Neural progenitor cell (in vitro differentiated cells): ENCODE measurements at regions not wholly inside any gene's neighbourhood (a gene's known extent, or its start where the extent isn't known, plus 50 kb on each side); places are given as distances from the start of the nearest gene placed in this dataset.

ENCODE experiments used
- DNase-seq: peaks from one replicate; pipeline ENCODE4 v3.0.0-alpha.2; 2016; ENCODE audit warnings: low spot score
- H2AFZ ChIP-seq: fragments of 200-600 bp; sonication (generic); replicated peaks from 2 replicates; pipeline ENCODE4 v1.6.1; 2016; ENCODE audit warnings: antibody characterized with exemption
- H3F3A ChIP-seq: fragments of 200-600 bp; sonication (generic); 2 replicates; pipeline ENCODE4 v1.6.1; 2016; ENCODE audit warnings: antibody characterized with exemption, low read depth
- H3K27ac ChIP-seq: fragments of 200-600 bp; sonication (generic); 2 replicates; pipeline ENCODE4 v1.5.1; 2016; ENCODE audit warnings: mild to moderate bottlenecking
- H3K27me3 ChIP-seq: fragments of 200-600 bp; sonication (generic); 2 replicates; pipeline ENCODE4 v1.6.1; 2016; ENCODE audit warnings: mild to moderate bottlenecking, moderate library complexity
- H3K36me3 ChIP-seq: fragments of 200-600 bp; sonication (generic); 2 replicates; pipeline ENCODE4 v1.5.1; 2016
- H3K4me1 ChIP-seq: fragments of 200-600 bp; sonication (generic); 2 replicates; pipeline ENCODE4 v1.6.1; 2016; ENCODE audit warnings: mixed run types
- H3K4me2 ChIP-seq: fragments of 200-600 bp; sonication (generic); 2 replicates; pipeline ENCODE4 v1.6.1; 2016
- H3K4me3 ChIP-seq: fragments of 200-600 bp; sonication (generic); 2 replicates; pipeline ENCODE4 v1.5.1; 2016
- H3K79me2 ChIP-seq: fragments of 200-600 bp; sonication (generic); 2 replicates; pipeline ENCODE4 v1.6.1; 2016; ENCODE audit warnings: low read depth
- H3K9ac ChIP-seq: fragments of 200-600 bp; sonication (generic); 2 replicates; pipeline ENCODE4 v1.6.1; 2016
- H3K9me3 ChIP-seq: fragments of 200-600 bp; sonication (generic); 2 replicates; pipeline ENCODE4 v1.5.1; 2016; ENCODE audit warnings: low read depth
- H4K20me1 ChIP-seq: fragments of 200-600 bp; sonication (generic); 2 replicates; pipeline ENCODE4 v1.6.1; 2016; ENCODE audit warnings: low read depth
- H3K27ac Mint-ChIP-seq: 3 replicates; pipeline ENCODE4 v1.8.0; 2021; ENCODE audit warnings: mixed read lengths
- H3K27me3 Mint-ChIP-seq: 2 replicates; pipeline ENCODE4 v1.8.0; 2022; ENCODE audit warnings: low read depth, mild to moderate bottlenecking, inconsistent platforms, moderate library complexity, mixed read lengths; ENCODE audit not compliant: insufficient read depth
- H3K36me3 Mint-ChIP-seq: 3 replicates; pipeline ENCODE4 v1.8.0; 2021; ENCODE audit warnings: mixed read lengths
- H3K4me1 Mint-ChIP-seq: 3 replicates; pipeline ENCODE4 v1.8.0; 2021; ENCODE audit warnings: mixed read lengths
- H3K4me3 Mint-ChIP-seq: 3 replicates; pipeline ENCODE4 v1.8.0; 2021; ENCODE audit warnings: mild to moderate bottlenecking, moderate library complexity, mixed read lengths
- H3K9me3 Mint-ChIP-seq: 3 replicates; pipeline ENCODE4 v1.8.0; 2020; ENCODE audit warnings: mixed read lengths
- EZH2 ChIP-seq: fragments of 200-600 bp; sonication (generic); IDR thresholded peaks from 2 replicates; pipeline ENCODE4 v1.6.1; 2017; ENCODE audit warnings: antibody characterized with exemption, mild to moderate bottlenecking, moderate library complexity
- EZH2phosphoT487 ChIP-seq: fragments of 200-600 bp; sonication (generic); IDR thresholded peaks from 2 replicates; pipeline ENCODE4 v1.6.1; 2017; ENCODE audit warnings: antibody characterized with exemption
- TF ChIP-seq, protein P1 (sequence below): fragments of 200-600 bp; sonication (generic); IDR thresholded peaks from 2 replicates; pipeline ENCODE4 v1.5.1; 2017; ENCODE audit warnings: antibody characterized with exemption, mild to moderate bottlenecking

DNA sequence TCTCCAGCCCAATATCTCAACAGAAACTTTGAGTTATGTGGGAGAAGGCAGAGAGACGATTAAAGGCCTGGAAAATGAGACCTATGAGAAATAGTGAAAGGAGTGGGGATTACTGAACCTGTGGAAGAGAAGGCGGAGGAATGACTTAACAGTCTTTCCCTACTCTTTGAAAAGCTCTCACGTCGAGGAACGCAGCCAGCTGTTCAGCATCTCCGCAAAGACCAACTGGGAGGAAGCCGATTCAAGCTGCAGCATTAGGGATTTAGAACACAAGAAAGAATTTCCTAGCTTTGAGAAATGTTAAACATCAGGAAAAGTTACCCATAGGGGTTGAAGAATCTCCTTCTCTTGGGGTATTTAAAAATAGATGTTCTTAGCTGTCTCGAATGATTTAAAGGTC is 233.2 kb upstream of the PARD3B start:
- Histone ChIP-seq H2AFZ (no peak overlapping the region), H3K9ac (no peak overlapping the region), H3K79me2 (no peaks in the 10 kb centered on the region), H3K36me3 (no peaks in the 10 kb centered on the region), H3K9me3 (no peaks in the 10 kb centered on the region), H3K4me1 (peaks cover 43% of the 10 kb centered on the region), H3K4me3 (no peak overlapping the region), H3K27ac (peak overlapping the region; percentile 13), H3K4me2 (peak overlapping the region; percentile 12), H3K27me3 (peaks cover 14% of the 10 kb centered on the region), H3F3A (peaks cover 24% of the 10 kb centered on the region), H4K20me1 (no peaks in the 10 kb centered on the region)
- Mint-ChIP-seq H3K4me1 (peaks cover 38% of the 10 kb centered on the region), H3K4me3 (no peak overlapping the region), H3K9me3 (peaks cover 2% of the 10 kb centered on the region), H3K27ac (no peak overlapping the region), H3K36me3 (no peaks in the 10 kb centered on the region), H3K27me3 (peaks cover 3% of the 10 kb centered on the region)
- TF ChIP-seq EZH2phosphoT487: no peak
- TF ChIP-seq, protein P1, sequence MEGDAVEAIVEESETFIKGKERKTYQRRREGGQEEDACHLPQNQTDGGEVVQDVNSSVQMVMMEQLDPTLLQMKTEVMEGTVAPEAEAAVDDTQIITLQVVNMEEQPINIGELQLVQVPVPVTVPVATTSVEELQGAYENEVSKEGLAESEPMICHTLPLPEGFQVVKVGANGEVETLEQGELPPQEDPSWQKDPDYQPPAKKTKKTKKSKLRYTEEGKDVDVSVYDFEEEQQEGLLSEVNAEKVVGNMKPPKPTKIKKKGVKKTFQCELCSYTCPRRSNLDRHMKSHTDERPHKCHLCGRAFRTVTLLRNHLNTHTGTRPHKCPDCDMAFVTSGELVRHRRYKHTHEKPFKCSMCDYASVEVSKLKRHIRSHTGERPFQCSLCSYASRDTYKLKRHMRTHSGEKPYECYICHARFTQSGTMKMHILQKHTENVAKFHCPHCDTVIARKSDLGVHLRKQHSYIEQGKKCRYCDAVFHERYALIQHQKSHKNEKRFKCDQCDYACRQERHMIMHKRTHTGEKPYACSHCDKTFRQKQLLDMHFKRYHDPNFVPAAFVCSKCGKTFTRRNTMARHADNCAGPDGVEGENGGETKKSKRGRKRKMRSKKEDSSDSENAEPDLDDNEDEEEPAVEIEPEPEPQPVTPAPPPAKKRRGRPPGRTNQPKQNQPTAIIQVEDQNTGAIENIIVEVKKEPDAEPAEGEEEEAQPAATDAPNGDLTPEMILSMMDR: no peak
- DNase-seq: peak; percentile 74

DNA sequence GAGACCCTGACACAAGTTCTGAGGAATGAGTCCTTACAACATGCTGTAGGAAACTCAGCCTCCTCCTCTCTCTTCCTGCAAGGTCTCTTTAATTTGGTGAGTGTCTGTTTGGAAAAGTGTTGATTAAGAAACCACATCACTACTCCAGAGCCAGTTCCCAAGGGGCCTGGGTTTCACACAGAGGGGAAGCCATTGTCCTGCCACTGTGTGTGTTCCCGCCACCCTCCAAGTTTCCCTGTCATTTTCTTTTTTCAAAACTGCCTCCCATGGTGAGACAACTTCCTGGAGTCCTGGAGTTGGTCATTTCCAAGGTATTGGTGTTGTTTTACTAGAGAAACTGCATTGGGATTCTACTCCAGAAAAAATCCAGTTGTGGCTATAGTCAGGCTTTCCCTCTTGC is 232.0 kb upstream of the PARD3B start:
- H3K9me3 Mint-ChIP-seq: peaks cover 2% of the 10 kb centered on the region
- H3K4me3 ChIP-seq: no peak overlapping the region
- no peaks in the 10 kb centered on the region for H3K36me3 ChIP-seq
- H3K9ac ChIP-seq: no peak overlapping the region
- H3K36me3 Mint-ChIP-seq: no peaks in the 10 kb centered on the region
- H3K27ac ChIP-seq: no peak overlapping the region
- peaks cover 43% of the 10 kb centered on the region for H3K4me1 Mint-ChIP-seq
- peak overlapping the region; percentile 42 for H3K27ac Mint-ChIP-seq
- H2AFZ ChIP-seq: no peak overlapping the region
- peaks cover 24% of the 10 kb centered on the region for H3F3A ChIP-seq
- H3K4me1 ChIP-seq: peaks cover 45% of the 10 kb centered on the region
- no peaks in the 10 kb centered on the region for H3K79me2 ChIP-seq
- no peaks in the 10 kb centered on the region for H3K9me3 ChIP-seq
- H3K27me3 Mint-ChIP-seq: peaks cover 3% of the 10 kb centered on the region
- DNase-seq: peak; percentile 29
- no peaks in the 10 kb centered on the region for H4K20me1 ChIP-seq
- H3K27me3 ChIP-seq: peaks cover 14% of the 10 kb centered on the region
- H3K4me2 ChIP-seq: peak overlapping the region; percentile 12
- TF ChIP-seq EZH2 (no peak), EZH2phosphoT487 (no peak)
- TF ChIP-seq, protein P1: no peak
- H3K4me3 Mint-ChIP-seq: no peak overlapping the region

DNA sequence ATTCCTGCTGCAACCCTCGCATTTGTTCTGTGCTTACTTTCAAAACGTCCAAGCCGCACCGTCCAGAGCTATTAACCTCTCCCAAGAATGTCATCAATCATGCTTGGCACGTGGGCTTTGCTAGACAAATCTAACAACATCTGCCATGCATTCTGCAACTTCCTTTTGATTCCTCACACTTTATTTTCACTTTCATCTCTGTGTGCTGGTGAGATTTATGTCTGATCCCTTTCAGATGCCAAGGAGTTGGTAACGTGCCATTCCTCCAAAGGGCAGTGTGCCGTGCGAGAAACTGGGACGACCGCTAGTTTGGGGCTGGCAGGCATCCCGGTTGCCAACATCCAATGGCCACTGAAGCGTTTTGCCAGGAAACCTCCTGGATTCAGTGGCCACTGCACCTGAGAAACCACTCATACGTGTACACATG is 230.0 kb upstream of the PARD3B start:
- Histone ChIP-seq H3K79me2 (no peaks in the 10 kb centered on the region), H3K9me3 (no peaks in the 10 kb centered on the region), H3K27ac (no peak overlapping the region), H3K4me3 (no peak overlapping the region), H3K4me1 (peaks cover 45% of the 10 kb centered on the region), H3K36me3 (no peaks in the 10 kb centered on the region), H3F3A (peaks cover 24% of the 10 kb centered on the region), H3K27me3 (peaks cover 14% of the 10 kb centered on the region), H2AFZ (no peak overlapping the region), H4K20me1 (no peaks in the 10 kb centered on the region), H3K9ac (no peak overlapping the region), H3K4me2 (no peak overlapping the region)
- TF ChIP-seq EZH2 (no peak), EZH2phosphoT487 (no peak)
- TF ChIP-seq, protein P1: no peak
- H3K4me1 Mint-ChIP-seq: peaks cover 43% of the 10 kb centered on the region
- H3K4me3 Mint-ChIP-seq: peak overlapping the region; percentile 68
- no peak for DNase-seq
- peaks cover 3% of the 10 kb centered on the region for H3K27me3 Mint-ChIP-seq
- no peaks in the 10 kb centered on the region for H3K36me3 Mint-ChIP-seq
- no peak overlapping the region for H3K27ac Mint-ChIP-seq
- peaks cover 2% of the 10 kb centered on the region for H3K9me3 Mint-ChIP-seq
